Caki2 (cell line): ENCODE measurements at regions not wholly inside any gene's neighbourhood (a gene's known extent, or its start where the extent isn't known, plus 50 kb on each side); places are given as distances from the start of the nearest gene placed in this dataset.
"Not testable (repeated sequence)": the region's sequence is repeated elsewhere in the genome, so short reads cannot be mapped to it uniquely, and the experiment has no call there.

Experiments used
- DNase-seq: peaks from one replicate; pipeline ENCODE4 v3.0.0-alpha.2; 2015; ENCODE audit warnings: low read depth
- in situ Hi-C: cut with HindIII; loops from 2 replicates; pipeline ENCODE4 v1.10.0; 2016; ENCODE audit warnings: low sequenced_read_pairs, low pct_unique_long_range_greater_than_20kb, mixed read lengths

- in situ Hi-C loops: no loop called here
- no peak for DNase-seq
These were observed 1417.9 kb downstream of the ADGRL3 start for GRCh38 chr4:62618042-62618441.

- no peak for DNase-seq
- in situ Hi-C loops: no loop called here
These were observed 1401.6 kb downstream of the ADGRL3 start for GRCh38 chr4:62601737-62602136.

- DNase-seq, in situ Hi-C loops: not testable (repeated sequence)
These were observed 1395.1 kb downstream of the ADGRL3 start for GRCh38 chr4:62595265-62595664.

GRCh38 chr4:62591756-62592155 is 1391.6 kb downstream of the ADGRL3 start:
- no peak for DNase-seq
- in situ Hi-C loops: no loop called here

GRCh38 chr4:62588671-62589070 is 1388.5 kb downstream of the ADGRL3 start:
- no peak for DNase-seq
- in situ Hi-C loops: no loop called here

GRCh38 chr4:62571494-62571893 is 1371.4 kb downstream of the ADGRL3 start:
- in situ Hi-C loops: no loop called here
- DNase-seq: no peak

- in situ Hi-C loops: no loop called here
- no peak for DNase-seq
These were observed 1360.7 kb downstream of the ADGRL3 start for GRCh38 chr4:62560858-62561257.

GRCh38 chr4:62550121-62550520 is 1350.0 kb downstream of the ADGRL3 start:
- in situ Hi-C loops: no loop called here
- no peak for DNase-seq

- DNase-seq: no peak
These were observed 1349.5 kb downstream of the ADGRL3 start for GRCh38 chr4:62549601-62550000.

GRCh38 chr4:62548765-62549164 is 1348.6 kb downstream of the ADGRL3 start:
- no peak for DNase-seq
- in situ Hi-C loops: no loop called here

More at GRCh38 chr4:62549601-62550000, 1349.5 kb downstream of the ADGRL3 start:
- in situ Hi-C loops: no loop called here

- no peak for DNase-seq
- in situ Hi-C loops: no loop called here
These were observed 1348.0 kb downstream of the ADGRL3 start for GRCh38 chr4:62548108-62548524.

- no peak for DNase-seq
- in situ Hi-C loops: no loop called here
These were observed 1344.3 kb downstream of the ADGRL3 start for GRCh38 chr4:62544428-62544827.

- in situ Hi-C loops: no loop called here
- no peak for DNase-seq
These were observed 1342.9 kb downstream of the ADGRL3 start for GRCh38 chr4:62543002-62543401.

- in situ Hi-C loops: no loop called here
- DNase-seq: no peak
These were observed 1333.4 kb downstream of the ADGRL3 start for GRCh38 chr4:62533573-62533972.

GRCh38 chr4:62531731-62532130 is 1331.6 kb downstream of the ADGRL3 start:
- no peak for DNase-seq
- in situ Hi-C loops: no loop called here

- DNase-seq: no peak
- in situ Hi-C loops: no loop called here
These were observed 1331.1 kb downstream of the ADGRL3 start for GRCh38 chr4:62531264-62531663.

GRCh38 chr4:62528874-62529273 is 1328.7 kb downstream of the ADGRL3 start:
- in situ Hi-C loops: no loop called here
- no peak for DNase-seq

GRCh38 chr4:62526671-62527070 is 1326.5 kb downstream of the ADGRL3 start:
- in situ Hi-C loops: no loop called here
- DNase-seq: no peak

GRCh38 chr4:62523256-62523655 is 1323.1 kb downstream of the ADGRL3 start:
- no peak for DNase-seq
- in situ Hi-C loops: no loop called here

- in situ Hi-C loops: no loop called here
These were observed 1322.1 kb downstream of the ADGRL3 start for GRCh38 chr4:62522273-62522672.

GRCh38 chr4:62517716-62518115 is 1317.6 kb downstream of the ADGRL3 start:
- no peak for DNase-seq
- in situ Hi-C loops: no loop called here

More at GRCh38 chr4:62522273-62522672, 1322.1 kb downstream of the ADGRL3 start:
- no peak for DNase-seq
